GM12873 (cell line): ENCODE measurements at regions not wholly inside any gene's neighbourhood (a gene's known extent, or its start where the extent isn't known, plus 50 kb on each side); places are given as distances from the start of the nearest gene placed in this dataset.

ENCODE experiments used
- CTCF ChIP-seq: IDR thresholded peaks from 2 replicates; pipeline ENCODE4 v1.5.1; 2012; ENCODE audit warnings: low read depth, mild to moderate bottlenecking, moderate library complexity, low read length, control low read depth; ENCODE audit not compliant: insufficient read depth; ENCODE audit errors: missing control alignments

GRCh38 chr1:232508130-232508701 is 121.7 kb downstream of the SIPA1L2 start:
- no peak for TF ChIP-seq CTCF

DNA sequence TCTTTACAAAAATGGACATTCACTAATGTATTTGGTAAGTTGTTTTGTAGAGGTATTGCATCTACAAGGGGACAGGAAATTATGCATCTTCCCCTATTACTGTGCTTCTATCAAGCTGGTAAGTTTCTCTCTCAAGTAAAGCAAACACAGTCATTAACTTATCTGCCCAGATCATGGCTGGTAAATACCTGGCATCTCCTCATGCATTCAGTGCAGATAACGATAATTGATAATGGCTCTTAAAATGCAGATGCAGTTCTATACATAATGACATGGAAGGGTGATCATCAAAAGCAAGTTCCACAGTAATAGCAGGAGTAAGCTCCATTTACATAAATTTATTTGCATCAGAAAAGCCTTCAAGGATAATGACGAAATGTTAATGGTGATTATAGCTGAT is 122.4 kb downstream of the SIPA1L2 start:
- TF ChIP-seq CTCF = no peak

DNA sequence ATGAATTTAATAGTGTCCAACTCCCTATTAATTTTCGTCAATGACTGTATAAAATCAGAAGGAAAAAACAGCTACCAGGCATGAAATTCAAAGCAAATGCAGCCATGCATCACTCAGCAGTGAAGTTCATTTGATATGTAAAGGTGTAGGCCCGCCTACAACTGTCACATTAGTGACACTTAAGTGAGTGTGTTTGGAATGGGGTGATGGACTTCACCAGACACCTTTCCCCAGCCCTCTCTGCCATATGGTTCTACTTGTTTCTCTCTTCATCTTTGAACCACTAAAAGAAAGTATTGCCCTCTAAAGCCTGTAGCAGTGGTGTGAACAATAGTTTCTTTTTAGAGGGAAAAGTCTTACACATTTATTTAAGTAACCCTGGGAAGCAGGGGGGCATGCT is 124.0 kb downstream of the SIPA1L2 start:
- TF ChIP-seq CTCF = no peak

- TF ChIP-seq CTCF = no peak
These were observed 125.3 kb downstream of the SIPA1L2 start for GRCh38 chr1:232504651-232505050.

DNA sequence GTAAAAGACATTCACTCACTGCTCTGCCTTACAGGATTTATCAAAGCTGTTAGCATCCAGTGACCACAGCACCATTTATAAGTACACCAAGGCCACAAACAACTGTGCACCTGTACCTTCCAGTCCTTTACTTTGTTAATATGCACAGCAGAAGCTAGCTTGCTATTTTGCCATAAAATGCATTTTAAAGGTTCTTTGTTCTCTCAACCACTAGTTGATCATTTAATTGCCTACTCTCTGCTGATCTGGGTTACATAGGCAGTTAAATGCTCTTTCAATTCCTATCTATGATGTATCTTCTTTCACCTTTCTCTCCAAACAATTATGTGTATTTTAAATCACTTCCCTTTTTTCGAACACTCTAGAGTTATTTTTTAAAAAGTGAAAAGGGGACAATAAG is 126.4 kb downstream of the SIPA1L2 start:
- TF ChIP-seq CTCF = no peak

GRCh38 chr1:232501854-232502253 is 128.1 kb downstream of the SIPA1L2 start:
- no peak for TF ChIP-seq CTCF

- TF ChIP-seq CTCF = no peak
These were observed 130.7 kb downstream of the SIPA1L2 start for GRCh38 chr1:232499188-232499587.
